Mammary epithelial cell (primary cell): ENCODE measurements at regions not wholly inside any gene's neighbourhood (a gene's known extent, or its start where the extent isn't known, plus 50 kb on each side); places are given as distances from the start of the nearest gene placed in this dataset.

Experiments used
- CTCF ChIP-seq, 2 donors: IDR thresholded peaks in 1 of 2; conservative IDR thresholded peaks in 1 of 2; 2 replicates each; pipeline ENCODE4 v1.5.1; 2011 to 2012; ENCODE audit warnings: inconsistent platforms in 2 of 2, low read length in 2 of 2, mild to moderate bottlenecking in 2 of 2, control low read depth in 1 of 2, low read depth in 1 of 2; ENCODE audit not compliant: insufficient read depth in 1 of 2; ENCODE audit errors: extremely low read depth in 1 of 2
- EZH2 ChIP-seq: IDR thresholded peaks from 2 replicates; pipeline ENCODE4 v1.6.1; 2012; ENCODE audit warnings: low read length, inconsistent platforms, borderline replicate concordance

DNA sequence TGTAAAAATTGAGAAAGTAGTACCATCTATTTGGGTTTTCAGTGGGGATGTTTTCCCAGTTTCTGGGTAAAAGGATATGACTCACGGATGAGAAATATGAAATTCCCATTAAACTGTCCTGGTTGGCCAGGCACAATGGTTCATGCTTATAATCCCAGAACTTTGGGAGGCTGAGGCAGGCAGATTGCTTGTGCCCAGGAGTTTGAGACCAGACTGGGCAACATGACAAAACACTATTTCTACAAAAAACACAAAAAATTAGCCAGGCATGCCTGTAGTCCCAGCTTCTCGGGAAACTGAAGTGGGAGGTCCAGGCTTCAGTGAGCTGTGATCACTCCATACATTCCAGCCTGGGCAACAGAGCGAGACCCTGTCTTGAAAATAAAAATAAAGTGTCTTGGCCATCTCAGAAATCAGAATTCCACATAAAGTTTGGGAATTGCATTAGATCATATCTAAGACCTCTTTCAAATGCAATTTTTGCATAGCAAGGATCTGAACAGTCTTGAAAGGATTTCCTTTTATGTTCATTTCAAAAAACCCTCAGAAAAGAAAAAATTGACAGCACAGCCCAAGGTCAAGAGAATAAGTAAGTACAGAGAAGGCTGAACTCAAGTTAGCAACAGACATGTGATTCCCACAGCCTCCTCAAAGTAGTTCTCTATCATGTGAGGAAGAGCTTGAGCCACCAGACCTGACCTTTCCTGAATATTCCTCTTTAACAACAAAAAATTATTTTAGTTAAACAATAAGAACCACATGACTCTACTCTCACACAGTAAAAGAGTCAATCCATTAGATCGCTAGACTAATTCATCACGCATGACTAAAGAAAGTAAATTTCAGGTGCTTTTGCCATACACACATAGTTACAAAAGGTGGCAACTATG, 141.5 kb upstream of the CAV2 start:
- TF ChIP-seq CTCF (conservative IDR thresholded peaks at IDR 0.05 in 1 of 2, IDR thresholded peaks at IDR 0.05 in 1 of 2; ENCODE audit: extremely low read depth in 1 of 2, insufficient read depth in 1 of 2, low read depth in 1 of 2, low read length in 2 of 2) (no peak), EZH2 (no peak)
